WTC11 (cell line): ENCODE measurements at regions not wholly inside any gene's neighbourhood (a gene's known extent, or its start where the extent isn't known, plus 50 kb on each side); places are given as distances from the start of the nearest gene placed in this dataset.
"Not testable (repeated sequence)": the region's sequence is repeated elsewhere in the genome, so short reads cannot be mapped to it uniquely, and the experiment has no call there.

Source experiments
- ATAC-seq: fragments of 200-7000 bp; cut with Tn5 transposase; 2 replicates; pipeline ENCODE4 v1.10.0; 2021; ENCODE audit warnings: mild to moderate bottlenecking, moderate library complexity
- CTCF ChIA-PET: fragments of 300-600 bp; sonication (Branson Sonifier 250); formaldehyde crosslinking; loops from one replicate; lab custom pipeline; 2021; ENCODE audit warnings: antibody characterized with exemption; lab: Charles Lee
- POLR2A ChIA-PET: fragments of 350-600 bp; sonication (Branson Sonifier 250); formaldehyde crosslinking; loops from one replicate; lab custom pipeline; 2021; ENCODE audit warnings: antibody characterized with exemption; lab: Charles Lee
- DNase-seq: peaks from one replicate; pipeline ENCODE4 v3.0.0; 2021; ENCODE audit warnings: low spot score
- H3K27ac Mint-ChIP-seq: 2 replicates; pipeline ENCODE4 v1.8.0; 2021; ENCODE audit warnings: mixed read lengths
- H3K27me3 Mint-ChIP-seq: 2 replicates; pipeline ENCODE4 v1.8.0; 2021; ENCODE audit warnings: low read depth, mild to moderate bottlenecking, moderate library complexity, mixed read lengths
- H3K36me3 Mint-ChIP-seq: 2 replicates; pipeline ENCODE4 v1.8.0; 2021; ENCODE audit warnings: mixed read lengths
- H3K4me1 Mint-ChIP-seq: 2 replicates; pipeline ENCODE4 v1.8.0; 2022; ENCODE audit warnings: mixed read lengths
- H3K4me3 Mint-ChIP-seq: 2 replicates; pipeline ENCODE4 v1.8.0; 2021; ENCODE audit warnings: mild to moderate bottlenecking, moderate library complexity, mixed read lengths
- H3K9me3 Mint-ChIP-seq: 2 replicates; pipeline ENCODE4 v1.8.0; 2021; ENCODE audit warnings: mixed read lengths
- AR ChIP-seq: fragments of 250-450 bp; sonication (Bioruptor Pico); IDR thresholded peaks from 2 replicates; pipeline ENCODE4 v1.9.0; 2021; ENCODE audit warnings: mild to moderate bottlenecking
- ATF3 ChIP-seq: sonication (generic); formaldehyde crosslinking; conservative IDR thresholded peaks from 2 replicates; pipeline ENCODE4 v1.8.1; 2022; ENCODE audit warnings: mild to moderate bottlenecking, missing genetic modification reagents
- CDX4 ChIP-seq: fragments of 250-450 bp; sonication (Bioruptor Pico); IDR thresholded peaks from 2 replicates; pipeline ENCODE4 v1.9.0; 2021; ENCODE audit warnings: moderate library complexity, mild to moderate bottlenecking, inconsistent platforms, borderline replicate concordance
- CREB1 ChIP-seq: sonication (generic); formaldehyde crosslinking; IDR thresholded peaks from 2 replicates; pipeline ENCODE4 v1.8.0; 2023; ENCODE audit warnings: mild to moderate bottlenecking, missing genetic modification reagents
- FOXJ3 ChIP-seq: sonication (generic); formaldehyde crosslinking; IDR thresholded peaks from 2 replicates; pipeline ENCODE4 v1.9.0; 2021; ENCODE audit warnings: missing genetic modification reagents, mild to moderate bottlenecking, borderline replicate concordance
- MAX ChIP-seq: sonication (generic); formaldehyde crosslinking; IDR thresholded peaks from 2 replicates; pipeline ENCODE4 v1.8.0; 2022; ENCODE audit warnings: mild to moderate bottlenecking, missing genetic modification reagents
- ZBTB43 ChIP-seq: sonication (generic); formaldehyde crosslinking; IDR thresholded peaks from 2 replicates; pipeline ENCODE4 v1.8.1; 2023; ENCODE audit warnings: mild to moderate bottlenecking, missing genetic modification reagents
- ZNF138 ChIP-seq: sonication (generic); formaldehyde crosslinking; conservative IDR thresholded peaks from 2 replicates; pipeline ENCODE4 v1.8.1; 2022; ENCODE audit warnings: mild to moderate bottlenecking, moderate library complexity, missing genetic modification reagents
- ZNF317 ChIP-seq: sonication (generic); formaldehyde crosslinking; IDR thresholded peaks from 2 replicates; pipeline ENCODE4 v1.8.1; 2023; ENCODE audit warnings: low read depth, mild to moderate bottlenecking, moderate library complexity, missing genetic modification reagents, borderline replicate concordance
- TF ChIP-seq, protein P1 (sequence below): fragments of 250-450 bp; sonication (Bioruptor Pico); IDR thresholded peaks from 2 replicates; pipeline ENCODE4 v1.9.0; 2021; ENCODE audit warnings: mild to moderate bottlenecking
- TF ChIP-seq, protein P2 (sequence below): sonication (generic); formaldehyde crosslinking; IDR thresholded peaks from 2 replicates; pipeline ENCODE4 v1.8.0; 2023; ENCODE audit warnings: missing genetic modification reagents

GRCh38 chr7:115561335-115562110, 469.0 kb downstream of the TFEC start:
- CTCF ChIA-PET, result no interaction called here
- POLR2A ChIA-PET, result no interaction called here
- H3K36me3 Mint-ChIP-seq, result no peaks in the 10 kb centered on the region

DNA sequence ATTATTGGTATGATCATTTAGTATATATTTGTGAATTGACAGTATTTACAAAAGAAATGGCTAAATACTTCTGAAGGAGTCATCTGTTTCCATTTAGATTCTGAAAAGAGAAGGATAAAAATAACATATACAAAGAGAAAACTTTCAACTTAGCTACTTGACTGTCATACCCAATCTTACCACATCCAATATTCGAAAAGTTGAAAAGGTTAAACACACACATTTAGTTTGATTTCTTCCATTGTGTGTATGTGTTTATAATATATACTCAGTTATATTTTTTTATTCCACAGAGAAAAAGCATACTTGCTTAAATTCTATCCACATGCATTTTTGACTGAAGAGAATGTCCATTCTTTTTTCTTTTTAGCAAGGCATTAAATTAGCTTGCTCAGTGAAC, 470.7 kb downstream of the TFEC start:
- ATAC-seq (no peak), DNase-seq (no peak)
- ChIA-PET CTCF (interaction anchor here (0.6 kb wide), 1 partner anchor 162 kb away, joined by 3 read pairs; no protein-coding TSS in a partner anchor), POLR2A (no interaction called here)
- no peak overlapping the region for H3K4me3 Mint-ChIP-seq
- no peaks in the 10 kb centered on the region for H3K4me1 Mint-ChIP-seq
- no peaks in the 10 kb centered on the region for H3K27me3 Mint-ChIP-seq
- H3K36me3 Mint-ChIP-seq, result no peaks in the 10 kb centered on the region
- H3K9me3 Mint-ChIP-seq, result peaks cover 7% of the 10 kb centered on the region; the same call in 1 of the 2 replicates
- TF ChIP-seq FOXJ3 (no peak), ZBTB43 (CRISPR knock-in tag) (no peak)
- no peak overlapping the region for H3K27ac Mint-ChIP-seq

More at GRCh38 chr7:115561335-115562110, 469.0 kb downstream of the TFEC start:
- H3K4me1 Mint-ChIP-seq, result no peaks in the 10 kb centered on the region
- H3K9me3 Mint-ChIP-seq, result peaks cover 7% of the 10 kb centered on the region; the same call in 1 of the 2 replicates
- no peaks in the 10 kb centered on the region for H3K27me3 Mint-ChIP-seq
- ATAC-seq, result peak; percentile 65
- DNase-seq, result no peak
- no peak overlapping the region for H3K4me3 Mint-ChIP-seq
- TF ChIP-seq CREB1 (CRISPR knock-in tag), result no peak
- no peak for TF ChIP-seq MAX (CRISPR knock-in tag)
- TF ChIP-seq, protein P1, sequence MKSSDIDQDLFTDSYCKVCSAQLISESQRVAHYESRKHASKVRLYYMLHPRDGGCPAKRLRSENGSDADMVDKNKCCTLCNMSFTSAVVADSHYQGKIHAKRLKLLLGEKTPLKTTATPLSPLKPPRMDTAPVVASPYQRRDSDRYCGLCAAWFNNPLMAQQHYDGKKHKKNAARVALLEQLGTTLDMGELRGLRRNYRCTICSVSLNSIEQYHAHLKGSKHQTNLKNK, result no peak
- TF ChIP-seq ZNF138, result no peak
- TF ChIP-seq ZNF317 (CRISPR knock-in tag), result no peak
- TF ChIP-seq AR (CRISPR knock-in tag), result no peak
- no peak for TF ChIP-seq ZBTB43 (CRISPR knock-in tag)
- H3K27ac Mint-ChIP-seq, result no peak overlapping the region

- peaks cover 7% of the 10 kb centered on the region; the same call in 1 of the 2 replicates for H3K9me3 Mint-ChIP-seq
- no peak overlapping the region for H3K4me3 Mint-ChIP-seq
- TF ChIP-seq CDX4 (CRISPR knock-in tag) (no peak), ATF3 (CRISPR knock-in tag) (no peak)
- TF ChIP-seq, protein P2, sequence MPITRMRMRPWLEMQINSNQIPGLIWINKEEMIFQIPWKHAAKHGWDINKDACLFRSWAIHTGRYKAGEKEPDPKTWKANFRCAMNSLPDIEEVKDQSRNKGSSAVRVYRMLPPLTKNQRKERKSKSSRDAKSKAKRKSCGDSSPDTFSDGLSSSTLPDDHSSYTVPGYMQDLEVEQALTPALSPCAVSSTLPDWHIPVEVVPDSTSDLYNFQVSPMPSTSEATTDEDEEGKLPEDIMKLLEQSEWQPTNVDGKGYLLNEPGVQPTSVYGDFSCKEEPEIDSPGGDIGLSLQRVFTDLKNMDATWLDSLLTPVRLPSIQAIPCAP (CRISPR knock-in tag), result no peak
- TF ChIP-seq, all 79 proteins: peak for 0
- ChIA-PET CTCF (no interaction called here), POLR2A (no interaction called here)
- no peak for ATAC-seq
- no peak overlapping the region for H3K27ac Mint-ChIP-seq
- no peaks in the 10 kb centered on the region for H3K4me1 Mint-ChIP-seq
- H3K36me3 Mint-ChIP-seq, result no peaks in the 10 kb centered on the region
- H3K27me3 Mint-ChIP-seq, result no peaks in the 10 kb centered on the region
- no peak for DNase-seq
Observed at GRCh38 chr7:115558161-115558560, 472.4 kb downstream of the TFEC start.

GRCh38 chr7:115557296-115557695, 473.3 kb downstream of the TFEC start:
- CTCF ChIA-PET, H3K27me3 Mint-ChIP-seq, H3K4me1 Mint-ChIP-seq, H3K27ac Mint-ChIP-seq, H3K4me3 Mint-ChIP-seq, H3K9me3 Mint-ChIP-seq, POLR2A ChIA-PET, ATAC-seq, DNase-seq, H3K36me3 Mint-ChIP-seq: not testable (repeated sequence)
